ENCODE measurements at regions not wholly inside any gene's neighbourhood (a gene's known extent, or its start where the extent isn't known, plus 50 kb on each side); places are given as distances from the start of the nearest gene placed in this dataset.
"Not testable (repeated sequence)": the region's sequence is repeated elsewhere in the genome, so short reads cannot be mapped to it uniquely, and the experiment has no call there.

GRCh38 chr22:23417327-23417726 is 162.8 kb downstream of the IGLL1 start:
- TF ChIP-seq, protein P1, sequence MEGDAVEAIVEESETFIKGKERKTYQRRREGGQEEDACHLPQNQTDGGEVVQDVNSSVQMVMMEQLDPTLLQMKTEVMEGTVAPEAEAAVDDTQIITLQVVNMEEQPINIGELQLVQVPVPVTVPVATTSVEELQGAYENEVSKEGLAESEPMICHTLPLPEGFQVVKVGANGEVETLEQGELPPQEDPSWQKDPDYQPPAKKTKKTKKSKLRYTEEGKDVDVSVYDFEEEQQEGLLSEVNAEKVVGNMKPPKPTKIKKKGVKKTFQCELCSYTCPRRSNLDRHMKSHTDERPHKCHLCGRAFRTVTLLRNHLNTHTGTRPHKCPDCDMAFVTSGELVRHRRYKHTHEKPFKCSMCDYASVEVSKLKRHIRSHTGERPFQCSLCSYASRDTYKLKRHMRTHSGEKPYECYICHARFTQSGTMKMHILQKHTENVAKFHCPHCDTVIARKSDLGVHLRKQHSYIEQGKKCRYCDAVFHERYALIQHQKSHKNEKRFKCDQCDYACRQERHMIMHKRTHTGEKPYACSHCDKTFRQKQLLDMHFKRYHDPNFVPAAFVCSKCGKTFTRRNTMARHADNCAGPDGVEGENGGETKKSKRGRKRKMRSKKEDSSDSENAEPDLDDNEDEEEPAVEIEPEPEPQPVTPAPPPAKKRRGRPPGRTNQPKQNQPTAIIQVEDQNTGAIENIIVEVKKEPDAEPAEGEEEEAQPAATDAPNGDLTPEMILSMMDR (IDR thresholded peaks at IDR 0.05) = not testable (repeated sequence)
- not testable (repeated sequence) for TF ChIP-seq POLR2AphosphoS5 (IDR thresholded peaks at IDR 0.05; ENCODE audit: low read depth, low read length); TCF7L2 (IDR thresholded peaks at IDR 0.05; ENCODE audit: low read depth, low read length); SIN3A (IDR thresholded peaks at IDR 0.05; ENCODE audit: borderline replicate concordance, insufficient read depth, low read depth, low read length)
- TF ChIP-seq, protein P2, sequence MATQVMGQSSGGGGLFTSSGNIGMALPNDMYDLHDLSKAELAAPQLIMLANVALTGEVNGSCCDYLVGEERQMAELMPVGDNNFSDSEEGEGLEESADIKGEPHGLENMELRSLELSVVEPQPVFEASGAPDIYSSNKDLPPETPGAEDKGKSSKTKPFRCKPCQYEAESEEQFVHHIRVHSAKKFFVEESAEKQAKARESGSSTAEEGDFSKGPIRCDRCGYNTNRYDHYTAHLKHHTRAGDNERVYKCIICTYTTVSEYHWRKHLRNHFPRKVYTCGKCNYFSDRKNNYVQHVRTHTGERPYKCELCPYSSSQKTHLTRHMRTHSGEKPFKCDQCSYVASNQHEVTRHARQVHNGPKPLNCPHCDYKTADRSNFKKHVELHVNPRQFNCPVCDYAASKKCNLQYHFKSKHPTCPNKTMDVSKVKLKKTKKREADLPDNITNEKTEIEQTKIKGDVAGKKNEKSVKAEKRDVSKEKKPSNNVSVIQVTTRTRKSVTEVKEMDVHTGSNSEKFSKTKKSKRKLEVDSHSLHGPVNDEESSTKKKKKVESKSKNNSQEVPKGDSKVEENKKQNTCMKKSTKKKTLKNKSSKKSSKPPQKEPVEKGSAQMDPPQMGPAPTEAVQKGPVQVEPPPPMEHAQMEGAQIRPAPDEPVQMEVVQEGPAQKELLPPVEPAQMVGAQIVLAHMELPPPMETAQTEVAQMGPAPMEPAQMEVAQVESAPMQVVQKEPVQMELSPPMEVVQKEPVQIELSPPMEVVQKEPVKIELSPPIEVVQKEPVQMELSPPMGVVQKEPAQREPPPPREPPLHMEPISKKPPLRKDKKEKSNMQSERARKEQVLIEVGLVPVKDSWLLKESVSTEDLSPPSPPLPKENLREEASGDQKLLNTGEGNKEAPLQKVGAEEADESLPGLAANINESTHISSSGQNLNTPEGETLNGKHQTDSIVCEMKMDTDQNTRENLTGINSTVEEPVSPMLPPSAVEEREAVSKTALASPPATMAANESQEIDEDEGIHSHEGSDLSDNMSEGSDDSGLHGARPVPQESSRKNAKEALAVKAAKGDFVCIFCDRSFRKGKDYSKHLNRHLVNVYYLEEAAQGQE (IDR thresholded peaks at IDR 0.05; ENCODE audit: insufficient read depth in 1 of 2, low read depth in 2 of 2, low read length in 1 of 2) = not testable (repeated sequence)
